ENCODE measurements at regions not wholly inside any gene's neighbourhood (a gene's known extent, or its start where the extent isn't known, plus 50 kb on each side); places are given as distances from the start of the nearest gene placed in this dataset.

DNA sequence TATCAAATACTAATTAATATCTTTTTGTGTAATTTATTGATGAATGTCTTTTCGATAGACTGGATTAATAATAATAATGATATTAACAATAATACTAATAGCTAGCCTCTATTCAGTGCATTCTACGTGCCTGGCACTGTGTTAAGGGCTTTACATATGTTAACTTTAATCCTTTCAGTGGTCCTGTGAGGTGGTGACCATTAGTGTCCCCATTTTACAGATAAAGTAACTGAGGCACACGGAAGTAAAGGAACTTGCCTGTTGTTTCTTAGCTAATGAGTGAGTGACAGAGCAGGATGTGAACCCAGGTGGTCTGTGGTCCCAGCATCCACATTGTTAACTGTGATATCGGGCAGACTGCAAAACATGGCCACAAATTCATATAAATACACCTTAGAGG is 335.7 kb upstream of the PROX1 start:
- TF ChIP-seq POLR2AphosphoS5 (IDR thresholded peaks at IDR 0.05; ENCODE audit: low read depth, low read length) (no peak), FOXP2 (optimal IDR thresholded peaks at IDR 0.05; ENCODE audit: borderline replicate concordance, extremely low read depth, extremely low read length, insufficient read depth) (no peak)
